ENCODE measurements at regions not wholly inside any gene's neighbourhood (a gene's known extent, or its start where the extent isn't known, plus 50 kb on each side); places are given as distances from the start of the nearest gene placed in this dataset.

DNA sequence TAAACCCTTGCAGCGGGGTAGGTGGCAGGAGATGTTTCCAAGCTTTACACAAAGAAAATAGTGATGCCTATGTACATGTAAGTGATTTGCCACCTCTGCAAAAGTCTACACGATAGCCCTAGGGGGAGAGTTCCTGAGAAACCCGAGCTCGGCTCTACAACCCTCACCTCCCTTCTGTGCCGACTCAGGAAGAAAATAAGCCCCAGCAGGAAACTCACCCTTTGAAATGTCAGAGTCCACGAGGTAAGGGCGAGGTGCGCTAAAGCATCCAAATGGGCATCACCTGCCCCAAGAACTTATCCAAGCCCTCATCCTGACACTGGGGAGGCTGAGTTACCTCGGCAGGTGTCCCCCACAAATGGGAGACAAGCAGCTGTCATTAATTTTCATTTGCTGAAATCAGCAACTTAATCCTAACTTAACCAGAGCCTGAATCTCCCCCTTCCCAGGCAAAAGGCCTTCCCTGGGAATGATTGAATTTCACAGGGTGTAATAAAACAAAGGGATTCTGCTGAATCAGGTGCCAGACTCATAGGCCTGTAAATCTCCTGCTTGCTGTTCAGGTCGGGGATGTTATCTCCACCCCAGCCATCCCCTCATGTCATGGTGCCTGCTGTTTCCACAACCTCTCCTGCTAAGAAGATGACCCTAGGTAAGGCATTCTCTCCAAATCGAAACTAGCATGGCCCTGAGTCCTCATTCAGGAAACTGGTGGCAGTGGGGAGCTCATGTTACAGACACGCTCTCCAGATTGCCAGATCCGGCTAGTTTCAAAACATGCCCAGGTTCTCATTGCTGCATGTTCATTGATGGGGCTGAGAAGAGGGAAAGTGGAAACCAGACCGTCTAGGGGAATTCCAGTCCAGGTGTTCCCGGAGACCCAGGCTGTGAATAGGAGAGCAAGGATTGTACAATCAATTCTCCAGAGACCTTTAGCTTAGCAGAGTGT, 105.3 kb upstream of the KIRREL3 start:
- no peak for DNase-seq
- Mint-ChIP-seq H3K4me3 (no peak overlapping the region), H3K4me1 (no peaks in the 10 kb centered on the region), H3K27ac (no peak overlapping the region), H3K36me3 (ENCODE audit: low read depth) (no peaks in the 10 kb centered on the region), H3K27me3 (no peaks in the 10 kb centered on the region), H3K9me3 (no peaks in the 10 kb centered on the region)
- intact Hi-C loops (cut with micrococcal nuclease), result no loop called here

DNA sequence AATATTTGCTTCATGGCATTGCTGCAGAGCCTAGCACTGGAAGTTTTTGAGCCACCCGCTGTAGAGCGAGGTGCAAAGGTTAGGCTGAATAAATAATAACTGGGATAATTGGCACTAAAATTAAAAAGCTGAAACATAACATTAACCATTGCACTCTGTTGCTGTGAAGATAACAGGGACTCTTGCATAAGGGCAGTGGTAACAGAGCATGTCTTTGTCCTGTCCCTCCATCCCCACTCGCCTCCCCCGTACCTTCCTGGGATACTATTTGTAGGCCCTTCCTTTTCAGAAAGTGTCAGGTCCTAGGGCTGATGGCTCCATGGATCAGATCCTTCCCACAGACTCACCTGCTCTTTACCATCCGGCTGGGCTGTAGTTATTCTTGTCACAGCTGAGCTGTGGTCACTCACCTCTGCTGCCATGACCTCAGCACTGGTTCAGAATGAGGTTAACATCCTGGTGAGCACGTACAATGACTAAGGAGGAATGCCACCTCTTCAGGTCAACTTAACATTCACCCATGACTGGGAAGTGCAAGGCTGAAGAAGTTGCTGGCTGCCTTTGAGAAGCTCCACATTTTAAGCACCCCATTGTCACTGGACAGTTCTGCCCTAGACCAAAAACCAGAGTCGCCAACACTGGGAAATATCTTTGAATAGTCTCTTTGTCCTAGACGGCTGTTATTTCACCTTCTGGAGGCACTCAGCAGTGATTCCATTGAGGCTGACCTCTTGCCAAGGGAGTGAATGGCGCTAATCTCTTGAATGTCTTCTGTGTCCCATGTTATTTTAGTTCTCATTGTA, 103.2 kb upstream of the KIRREL3 start:
- H3K9me3 Mint-ChIP-seq, result no peaks in the 10 kb centered on the region
- H3K27me3 Mint-ChIP-seq, result no peaks in the 10 kb centered on the region
- no peaks in the 10 kb centered on the region for H3K36me3 Mint-ChIP-seq (ENCODE audit: low read depth)
- DNase-seq, result no peak
- H3K4me3 Mint-ChIP-seq, result no peak overlapping the region
- no peak overlapping the region for H3K27ac Mint-ChIP-seq
- intact Hi-C loops (cut with micrococcal nuclease), result no loop called here
- H3K4me1 Mint-ChIP-seq, result no peaks in the 10 kb centered on the region

DNA sequence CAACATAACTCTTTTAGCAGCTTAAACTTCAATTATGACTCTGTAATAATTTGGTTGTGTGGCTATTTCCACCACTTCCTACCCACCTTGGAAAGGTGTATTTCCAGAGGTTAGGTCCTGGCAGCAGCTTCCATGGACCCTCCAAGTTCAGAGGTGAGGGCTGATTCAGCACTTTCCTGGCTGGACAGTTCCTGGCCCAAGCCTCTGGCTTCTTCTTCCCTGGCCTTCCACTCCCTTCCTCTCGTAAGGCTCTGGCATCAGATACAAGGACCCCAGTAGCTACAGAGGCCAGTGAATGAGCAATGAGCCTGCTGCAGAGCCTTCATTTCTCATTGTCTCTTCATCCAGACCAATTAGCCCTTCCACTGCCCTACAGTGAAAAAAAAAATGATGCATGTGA, 98.1 kb upstream of the KIRREL3 start:
- intact Hi-C loops (cut with micrococcal nuclease), result no loop called here
- H3K4me1 Mint-ChIP-seq, result no peaks in the 10 kb centered on the region
- no peaks in the 10 kb centered on the region for H3K27me3 Mint-ChIP-seq
- DNase-seq, result no peak
- no peak overlapping the region for H3K27ac Mint-ChIP-seq
- H3K36me3 Mint-ChIP-seq (ENCODE audit: low read depth), result no peaks in the 10 kb centered on the region
- no peaks in the 10 kb centered on the region for H3K9me3 Mint-ChIP-seq
- H3K4me3 Mint-ChIP-seq, result no peak overlapping the region

DNA sequence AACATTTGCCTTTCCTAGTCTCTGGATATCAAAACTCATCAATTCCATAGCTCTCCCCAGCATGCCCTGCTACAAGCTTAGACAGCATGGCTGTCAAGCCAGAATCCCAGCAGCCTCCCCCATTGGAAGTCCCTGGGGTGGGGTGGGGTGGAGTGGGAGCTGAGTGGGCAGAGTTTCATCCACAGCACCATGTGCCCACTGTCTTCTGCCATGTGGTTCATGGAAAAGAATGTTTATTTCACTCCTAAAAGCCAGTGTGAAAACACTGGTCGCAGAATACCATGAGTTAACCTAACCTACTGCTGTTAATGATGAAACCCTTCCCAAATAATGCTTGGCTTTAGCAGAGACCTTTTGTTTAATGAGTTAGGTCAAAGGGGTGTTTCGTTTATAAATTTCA, 80.2 kb upstream of the KIRREL3 start:
- no peaks in the 10 kb centered on the region for H3K9me3 Mint-ChIP-seq
- intact Hi-C loops (cut with micrococcal nuclease), result no loop called here
- no peak overlapping the region for H3K4me3 Mint-ChIP-seq
- no peaks in the 10 kb centered on the region for H3K27me3 Mint-ChIP-seq
- H3K4me1 Mint-ChIP-seq, result no peaks in the 10 kb centered on the region
- no peaks in the 10 kb centered on the region for H3K36me3 Mint-ChIP-seq (ENCODE audit: low read depth)
- no peak for DNase-seq
- no peak overlapping the region for H3K27ac Mint-ChIP-seq

DNA sequence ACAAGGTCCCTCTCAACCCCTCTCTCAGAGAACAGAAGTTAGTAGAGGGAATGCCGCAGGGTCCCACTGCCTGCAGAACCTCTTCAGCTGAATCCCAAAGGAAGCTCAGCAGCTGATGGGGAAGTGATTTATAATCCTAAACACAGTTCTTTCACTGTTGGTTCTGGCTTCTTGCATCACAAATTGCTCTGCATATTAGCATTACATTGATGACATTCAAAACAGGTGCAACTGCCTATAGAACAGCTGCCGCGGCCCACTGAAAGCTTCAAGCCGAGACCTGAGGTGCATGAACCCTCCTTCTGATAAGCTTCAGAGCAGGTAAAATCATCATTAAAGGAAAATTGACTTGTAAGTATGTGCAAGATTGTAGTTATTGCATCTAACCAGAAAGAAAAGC, 75.2 kb upstream of the KIRREL3 start:
- Mint-ChIP-seq H3K9me3 (no peaks in the 10 kb centered on the region), H3K4me3 (no peak overlapping the region), H3K27ac (no peak overlapping the region), H3K4me1 (no peaks in the 10 kb centered on the region), H3K36me3 (ENCODE audit: low read depth) (no peaks in the 10 kb centered on the region), H3K27me3 (no peaks in the 10 kb centered on the region)
- intact Hi-C loops (cut with micrococcal nuclease), result no loop called here
- no peak for DNase-seq

DNA sequence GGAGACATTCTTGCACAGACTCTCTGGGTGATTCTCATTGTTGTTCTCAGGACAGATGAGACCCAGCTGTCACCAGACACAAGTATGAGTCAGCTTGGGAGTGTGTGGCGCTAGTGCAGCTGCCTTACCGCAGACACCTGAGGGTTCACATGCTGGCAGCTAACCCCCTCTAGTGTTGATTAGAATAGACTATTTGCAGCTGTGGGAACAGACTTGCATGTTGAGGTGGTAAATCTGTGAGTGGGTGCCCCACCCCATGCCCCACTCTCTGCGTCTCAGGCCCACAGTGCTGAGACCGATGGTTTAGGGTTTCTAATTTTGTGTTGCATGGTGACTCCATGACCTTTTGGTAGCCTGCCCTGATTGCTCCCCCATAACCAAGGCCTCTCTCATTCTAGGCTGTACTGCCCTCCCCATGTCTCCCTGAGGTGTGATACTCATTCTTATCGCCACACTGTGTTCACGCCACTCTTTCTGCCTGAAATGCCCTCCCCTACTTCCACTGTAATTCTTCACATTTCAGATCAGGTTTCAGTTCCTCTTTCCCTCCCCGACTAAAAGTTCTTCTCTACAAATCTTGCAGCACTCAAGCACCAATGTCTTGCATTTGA, 73.7 kb upstream of the KIRREL3 start:
- no peak overlapping the region for H3K27ac Mint-ChIP-seq
- no peaks in the 10 kb centered on the region for H3K4me1 Mint-ChIP-seq
- no peak overlapping the region for H3K4me3 Mint-ChIP-seq
- DNase-seq, result no peak
- H3K27me3 Mint-ChIP-seq, result no peaks in the 10 kb centered on the region
- no peaks in the 10 kb centered on the region for H3K36me3 Mint-ChIP-seq (ENCODE audit: low read depth)
- H3K9me3 Mint-ChIP-seq, result no peaks in the 10 kb centered on the region
- intact Hi-C loops (cut with micrococcal nuclease), result no loop called here

DNA sequence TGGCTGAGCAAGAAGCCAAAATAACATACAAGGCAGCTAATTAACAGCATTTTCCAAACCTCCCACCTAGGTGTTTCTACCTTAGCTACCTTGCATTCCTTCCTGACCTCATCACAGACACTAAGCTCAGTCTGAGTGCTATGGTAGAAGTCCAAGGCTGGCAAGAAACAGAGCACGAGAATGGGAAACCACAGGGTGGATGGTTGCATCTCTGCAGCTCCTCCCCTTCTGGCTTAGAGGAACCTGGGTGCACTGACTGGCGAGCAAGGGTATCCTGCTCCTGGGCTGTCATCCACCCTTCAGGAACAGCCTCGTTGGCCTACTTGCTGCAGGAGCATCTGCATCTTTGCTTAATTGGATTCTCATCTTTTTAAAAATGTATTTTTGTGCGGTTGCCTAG, 73.1 kb upstream of the KIRREL3 start:
- no peaks in the 10 kb centered on the region for H3K9me3 Mint-ChIP-seq
- intact Hi-C loops (cut with micrococcal nuclease), result no loop called here
- no peak overlapping the region for H3K27ac Mint-ChIP-seq
- no peaks in the 10 kb centered on the region for H3K36me3 Mint-ChIP-seq (ENCODE audit: low read depth)
- DNase-seq, result no peak
- no peaks in the 10 kb centered on the region for H3K4me1 Mint-ChIP-seq
- H3K4me3 Mint-ChIP-seq, result no peak overlapping the region
- no peaks in the 10 kb centered on the region for H3K27me3 Mint-ChIP-seq

DNA sequence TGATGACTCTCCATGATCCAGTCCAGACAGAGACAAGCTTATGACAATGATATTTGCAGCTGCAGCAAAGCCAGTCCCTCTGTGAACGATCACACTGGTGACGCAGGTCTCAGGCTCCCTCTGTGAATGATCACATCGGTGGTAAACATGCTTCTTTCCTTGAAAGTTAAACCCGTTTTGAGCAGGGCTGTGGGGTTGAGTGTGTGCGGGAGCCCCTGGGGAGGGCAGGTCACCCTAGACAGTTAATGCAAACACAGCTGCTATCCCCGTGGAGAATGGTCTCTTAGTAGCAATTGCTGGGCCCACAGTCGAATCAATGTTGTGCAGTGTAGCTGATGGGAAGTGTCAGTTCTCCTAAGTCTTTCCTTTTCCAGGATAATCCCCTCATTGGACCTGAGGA, 71.0 kb upstream of the KIRREL3 start:
- Mint-ChIP-seq H3K36me3 (ENCODE audit: low read depth) (no peaks in the 10 kb centered on the region), H3K4me1 (no peaks in the 10 kb centered on the region), H3K27ac (no peak overlapping the region), H3K9me3 (no peaks in the 10 kb centered on the region), H3K4me3 (no peak overlapping the region), H3K27me3 (no peaks in the 10 kb centered on the region)
- DNase-seq, result no peak
- intact Hi-C loops (cut with micrococcal nuclease), result no loop called here

DNA sequence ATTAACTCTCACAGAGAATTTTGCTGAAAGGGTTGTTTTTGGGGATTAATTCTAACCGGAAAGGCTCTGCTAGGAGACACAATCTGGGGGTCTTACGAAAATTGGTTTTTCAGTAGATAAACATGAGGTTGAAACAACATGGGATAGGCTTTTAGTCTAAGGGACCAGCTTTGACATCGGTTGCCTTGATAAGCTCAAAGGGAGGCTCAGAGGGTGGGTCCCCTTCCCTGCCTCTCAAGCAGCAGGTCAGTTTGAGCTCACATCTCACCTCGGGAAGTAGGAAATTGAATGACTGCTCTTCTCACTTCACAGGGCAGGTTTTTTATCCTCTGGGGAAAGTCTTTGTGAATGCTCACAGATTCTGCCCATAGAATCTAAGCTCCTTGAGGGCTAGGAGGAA, 70.2 kb upstream of the KIRREL3 start:
- Mint-ChIP-seq H3K27ac (no peak overlapping the region), H3K4me3 (no peak overlapping the region), H3K4me1 (no peaks in the 10 kb centered on the region), H3K9me3 (no peaks in the 10 kb centered on the region), H3K27me3 (no peaks in the 10 kb centered on the region), H3K36me3 (ENCODE audit: low read depth) (no peaks in the 10 kb centered on the region)
- intact Hi-C loops (cut with micrococcal nuclease), result no loop called here
- DNase-seq, result no peak

DNA sequence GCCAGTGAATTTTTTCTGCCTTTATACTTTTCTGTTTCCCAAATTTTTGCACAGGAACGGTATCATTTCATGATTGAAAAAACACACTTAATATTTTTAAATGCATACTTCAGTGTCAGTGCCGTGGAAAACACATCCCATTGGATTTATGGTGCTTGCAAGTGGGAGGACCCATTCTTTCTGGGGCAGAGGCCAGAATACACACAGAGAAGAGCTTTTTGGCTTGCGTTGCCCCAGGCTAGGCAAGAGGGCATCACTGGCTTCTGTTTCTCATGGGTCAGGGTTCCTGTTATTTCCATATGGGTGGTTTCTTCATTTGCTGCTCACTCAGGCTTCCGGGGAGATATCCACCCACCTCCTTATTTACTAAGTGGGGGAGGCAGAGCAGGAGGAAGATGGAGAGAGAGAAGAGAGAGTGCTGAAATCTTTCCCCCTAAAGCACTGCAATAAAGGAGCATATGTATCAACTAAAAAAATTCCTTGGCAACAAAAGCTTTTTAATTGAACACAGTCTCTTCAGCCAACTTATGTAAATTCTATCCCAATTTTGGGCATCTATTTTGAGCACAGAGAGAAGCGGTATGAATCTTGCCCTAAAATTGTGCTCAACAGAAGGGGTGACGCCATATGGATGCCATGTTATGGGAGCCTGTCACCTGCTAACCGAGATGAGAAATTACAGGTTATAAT, 66.0 kb upstream of the KIRREL3 start:
- no peaks in the 10 kb centered on the region for H3K4me1 Mint-ChIP-seq
- no peak overlapping the region for H3K27ac Mint-ChIP-seq
- no peak for DNase-seq
- H3K4me3 Mint-ChIP-seq, result no peak overlapping the region
- intact Hi-C loops (cut with micrococcal nuclease), result no loop called here
- H3K9me3 Mint-ChIP-seq, result no peaks in the 10 kb centered on the region
- H3K36me3 Mint-ChIP-seq (ENCODE audit: low read depth), result no peaks in the 10 kb centered on the region
- H3K27me3 Mint-ChIP-seq, result no peaks in the 10 kb centered on the region

DNA sequence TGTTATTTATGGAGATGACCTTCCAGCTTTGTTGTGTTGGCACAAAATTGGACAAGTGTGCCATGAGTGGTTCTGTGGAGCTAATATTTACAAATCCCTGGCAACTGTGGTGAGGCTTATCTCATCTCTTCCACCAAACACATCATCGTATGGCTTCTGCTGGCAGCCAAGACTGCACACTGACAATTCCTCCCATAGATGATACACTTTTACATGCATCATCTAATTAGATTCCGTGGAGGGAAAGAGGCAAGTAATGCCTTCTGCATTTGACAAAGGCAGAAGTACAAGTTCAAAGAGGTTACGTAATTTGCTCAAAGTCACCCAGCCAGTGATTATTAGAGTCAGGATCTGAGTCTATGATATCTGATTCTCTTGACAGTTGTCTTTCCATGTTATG, 62.7 kb upstream of the KIRREL3 start:
- no peak overlapping the region for H3K27ac Mint-ChIP-seq
- H3K4me1 Mint-ChIP-seq, result no peaks in the 10 kb centered on the region
- H3K36me3 Mint-ChIP-seq (ENCODE audit: low read depth), result no peaks in the 10 kb centered on the region
- H3K9me3 Mint-ChIP-seq, result no peaks in the 10 kb centered on the region
- H3K4me3 Mint-ChIP-seq, result no peak overlapping the region
- no peak for DNase-seq
- no peaks in the 10 kb centered on the region for H3K27me3 Mint-ChIP-seq
- intact Hi-C loops (cut with micrococcal nuclease), result no loop called here

DNA sequence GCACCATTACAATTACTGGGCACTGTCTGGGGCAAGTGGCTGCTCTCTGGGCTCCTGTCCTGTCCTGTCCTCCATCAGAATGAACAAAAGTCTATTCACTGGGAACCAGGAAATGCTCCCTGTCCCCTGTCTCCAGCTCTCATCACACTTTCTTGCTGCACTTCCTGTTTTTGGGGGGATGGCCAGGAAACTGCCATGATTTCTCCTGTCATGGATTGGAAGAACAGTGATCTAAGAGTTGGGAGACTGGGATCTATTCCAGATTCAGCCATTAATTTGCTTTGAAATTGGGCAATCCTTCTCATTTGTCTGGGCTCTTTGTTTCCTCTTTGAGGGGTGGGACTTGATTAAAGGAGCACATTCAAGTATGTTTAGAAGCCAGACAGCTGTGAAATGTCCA, 61.4 kb upstream of the KIRREL3 start:
- Mint-ChIP-seq H3K4me3 (no peak overlapping the region), H3K36me3 (ENCODE audit: low read depth) (no peaks in the 10 kb centered on the region), H3K27me3 (no peaks in the 10 kb centered on the region), H3K4me1 (no peaks in the 10 kb centered on the region), H3K27ac (no peak overlapping the region), H3K9me3 (no peaks in the 10 kb centered on the region)
- no peak for DNase-seq
- intact Hi-C loops (cut with micrococcal nuclease), result no loop called here

DNA sequence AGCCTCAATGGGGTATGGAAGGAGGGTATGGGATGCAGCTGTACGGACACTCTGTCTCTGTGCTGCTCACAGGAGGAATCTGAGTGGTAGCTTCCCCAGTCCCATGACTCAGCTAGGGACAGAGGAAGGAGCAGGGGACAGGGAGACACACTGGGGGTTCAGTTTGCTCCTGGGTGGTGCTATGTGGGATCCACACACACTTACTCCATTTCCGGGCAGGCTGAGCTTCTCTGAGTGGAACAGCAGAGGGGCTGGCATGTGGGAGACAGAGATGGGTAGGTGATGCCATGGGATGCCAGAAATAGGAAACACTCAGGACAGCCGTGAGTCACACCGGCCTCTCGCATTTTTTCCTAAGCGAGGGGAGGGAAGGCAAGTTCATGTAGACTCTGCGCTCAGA, 59.2 kb upstream of the KIRREL3 start:
- Mint-ChIP-seq H3K27ac (no peak overlapping the region), H3K36me3 (ENCODE audit: low read depth) (no peaks in the 10 kb centered on the region), H3K27me3 (no peaks in the 10 kb centered on the region), H3K4me1 (no peaks in the 10 kb centered on the region), H3K9me3 (no peaks in the 10 kb centered on the region), H3K4me3 (no peak overlapping the region)
- no peak for DNase-seq
- intact Hi-C loops (cut with micrococcal nuclease), result no loop called here

DNA sequence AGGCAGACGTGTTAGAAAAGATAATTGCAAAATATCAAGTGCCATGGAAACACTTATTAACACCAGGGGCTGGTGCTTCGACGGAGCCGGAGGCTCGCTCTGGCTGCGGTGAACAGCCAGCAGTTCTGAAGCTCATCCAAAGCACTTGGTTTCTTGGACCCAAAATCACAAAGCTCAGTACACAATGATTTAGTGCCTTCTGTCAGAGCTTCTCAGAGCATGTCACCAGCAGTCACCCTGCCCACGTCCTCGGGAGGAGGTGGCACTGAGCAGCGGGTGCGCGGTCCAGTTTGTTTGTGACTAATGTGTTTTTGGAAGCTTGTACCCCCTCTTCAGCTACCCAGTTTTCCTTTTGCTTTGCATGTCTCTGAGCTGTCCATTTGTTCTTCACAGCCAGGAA, 58.7 kb upstream of the KIRREL3 start:
- no peaks in the 10 kb centered on the region for H3K27me3 Mint-ChIP-seq
- intact Hi-C loops (cut with micrococcal nuclease), result no loop called here
- H3K9me3 Mint-ChIP-seq, result no peaks in the 10 kb centered on the region
- H3K36me3 Mint-ChIP-seq (ENCODE audit: low read depth), result no peaks in the 10 kb centered on the region
- no peak overlapping the region for H3K4me3 Mint-ChIP-seq
- no peak overlapping the region for H3K27ac Mint-ChIP-seq
- no peaks in the 10 kb centered on the region for H3K4me1 Mint-ChIP-seq
- no peak for DNase-seq

Measured in activated CD4-positive, alpha-beta T cell treated with anti-CD3 and anti-CD28 coated beads, Interleukin-2, amount 10 ng/mL, durations not matched to agents 24 days and 14 days (primary cell).